ENCODE measurements at regions not wholly inside any gene's neighbourhood (a gene's known extent, or its start where the extent isn't known, plus 50 kb on each side); places are given as distances from the start of the nearest gene placed in this dataset.

DNA sequence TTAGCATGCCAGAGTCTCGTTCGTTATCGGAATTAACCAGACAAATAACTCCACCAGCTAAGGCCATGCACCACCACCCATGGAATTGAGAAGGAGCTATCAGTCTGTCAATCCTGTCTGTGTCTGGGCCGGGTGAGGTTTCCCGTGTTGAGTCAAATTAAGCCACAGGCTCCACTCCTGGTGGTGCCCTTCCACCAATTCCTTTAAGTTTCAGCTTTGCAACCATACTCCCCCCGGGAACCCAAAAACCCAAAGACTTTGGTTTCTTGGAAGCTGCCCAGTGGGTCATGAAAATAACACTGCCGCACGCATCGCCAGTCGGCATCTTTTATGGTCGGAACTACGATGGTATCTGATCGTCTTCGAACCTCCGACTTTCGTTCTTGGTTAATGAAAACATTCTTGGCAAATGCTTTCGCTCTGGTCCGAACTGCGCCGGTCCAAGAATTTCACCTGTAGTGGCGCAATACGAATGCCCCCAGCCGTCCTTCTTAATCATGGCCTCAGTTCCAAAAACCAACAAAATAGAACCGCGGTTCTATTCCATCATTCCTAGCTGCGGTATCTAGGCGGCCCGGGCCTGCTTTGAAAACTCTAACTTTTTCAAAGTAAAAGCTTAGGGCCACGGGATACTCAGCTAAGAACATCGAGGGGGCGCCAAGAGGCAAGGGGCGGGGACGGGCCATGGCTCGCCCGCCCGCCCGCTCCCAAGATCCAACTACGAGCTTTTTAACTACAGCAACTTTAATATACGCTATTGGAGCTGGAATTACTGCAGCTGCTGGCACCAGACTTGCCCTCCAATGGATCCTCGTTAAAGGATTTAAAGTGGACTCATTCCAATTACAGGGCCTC, 1958.5 kb upstream of the DEFB115 start:
- TF ChIP-seq, protein P1, sequence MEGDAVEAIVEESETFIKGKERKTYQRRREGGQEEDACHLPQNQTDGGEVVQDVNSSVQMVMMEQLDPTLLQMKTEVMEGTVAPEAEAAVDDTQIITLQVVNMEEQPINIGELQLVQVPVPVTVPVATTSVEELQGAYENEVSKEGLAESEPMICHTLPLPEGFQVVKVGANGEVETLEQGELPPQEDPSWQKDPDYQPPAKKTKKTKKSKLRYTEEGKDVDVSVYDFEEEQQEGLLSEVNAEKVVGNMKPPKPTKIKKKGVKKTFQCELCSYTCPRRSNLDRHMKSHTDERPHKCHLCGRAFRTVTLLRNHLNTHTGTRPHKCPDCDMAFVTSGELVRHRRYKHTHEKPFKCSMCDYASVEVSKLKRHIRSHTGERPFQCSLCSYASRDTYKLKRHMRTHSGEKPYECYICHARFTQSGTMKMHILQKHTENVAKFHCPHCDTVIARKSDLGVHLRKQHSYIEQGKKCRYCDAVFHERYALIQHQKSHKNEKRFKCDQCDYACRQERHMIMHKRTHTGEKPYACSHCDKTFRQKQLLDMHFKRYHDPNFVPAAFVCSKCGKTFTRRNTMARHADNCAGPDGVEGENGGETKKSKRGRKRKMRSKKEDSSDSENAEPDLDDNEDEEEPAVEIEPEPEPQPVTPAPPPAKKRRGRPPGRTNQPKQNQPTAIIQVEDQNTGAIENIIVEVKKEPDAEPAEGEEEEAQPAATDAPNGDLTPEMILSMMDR (conservative IDR thresholded peaks at IDR 0.05; ENCODE audit: low read depth, low read length) = no peak
- no peak for TF ChIP-seq EZH2phosphoT487 (IDR thresholded peaks at IDR 0.05; ENCODE audit: borderline replicate concordance, low read length)
- TF ChIP-seq EZH2 (IDR thresholded peaks at IDR 0.05; ENCODE audit: low read length, unreplicated experiment) = no peak
